Endothelial cell of umbilical vein (primary cell): ENCODE measurements at regions not wholly inside any gene's neighbourhood (a gene's known extent, or its start where the extent isn't known, plus 50 kb on each side); places are given as distances from the start of the nearest gene placed in this dataset.

Experiments
- BruUV-seq: library from RNA; stranded (reverse); fragments of 400-500 nt; replicated peaks from 2 replicates; lab custom pipeline; 2021; lab: Mats Ljungman, UMichigan
- CTCF ChIA-PET: fragments of 300-600, 350-600 bp; sonication (Branson Sonifier 250); formaldehyde crosslinking; loops from one replicate; lab custom pipeline; 2021; ENCODE audit warnings: antibody characterized with exemption, inconsistent platforms; lab: Charles Lee
- POLR2A ChIA-PET: fragments of 300-600, 350-600 bp; sonication (Branson Sonifier 250); formaldehyde crosslinking; loops from one replicate; lab custom pipeline; 2021; ENCODE audit warnings: antibody characterized with exemption, inconsistent platforms; lab: Charles Lee
- DNase-seq: peaks from one replicate; pipeline ENCODE4 v3.0.0-alpha.2; 2011; ENCODE audit warnings: low read depth, low spot score
- FAIRE-seq: peaks from 2 replicates; lab custom pipeline; 2011; peaks lifted over from hg19 to GRCh38; lab: Jason Lieb, UNC
- H2AFZ ChIP-seq: 2 replicates; pipeline ENCODE4 v1.6.0; 2012; ENCODE audit warnings: low read depth, low read length, control low read depth, inconsistent platforms
- H3K27ac ChIP-seq: 2 replicates; pipeline ENCODE4 v1.5.1; 2011; ENCODE audit warnings: low read depth, mild to moderate bottlenecking, control low read depth, low read length, moderate library complexity; ENCODE audit not compliant: insufficient read depth
- H3K27me3 ChIP-seq, 2 experiments: 2 replicates each; pipeline versions ENCODE4 v1.6.0 to v1.6.1; 2011; ENCODE audit warnings: low read length in 2 of 2, mixed read lengths in 1 of 2; ENCODE audit not compliant: control insufficient read depth in 2 of 2, insufficient read depth in 2 of 2
- H3K36me3 ChIP-seq, 2 experiments: 2 replicates in 1 of 2; 3 replicates in 1 of 2; pipeline ENCODE4 v1.5.1; 2011; ENCODE audit warnings: low read length in 2 of 2, mild to moderate bottlenecking in 1 of 2, moderate library complexity in 1 of 2; ENCODE audit not compliant: control insufficient read depth in 2 of 2, insufficient read depth in 2 of 2; ENCODE audit errors: extremely low read depth in 1 of 2
- H3K4me1 ChIP-seq: 3 replicates; pipeline ENCODE4 v1.5.1; 2011; ENCODE audit warnings: mild to moderate bottlenecking, low read length; ENCODE audit not compliant: control insufficient read depth, insufficient read depth; ENCODE audit errors: extremely low read depth
- H3K4me2 ChIP-seq: 2 replicates; pipeline ENCODE4 v1.6.1; 2011; ENCODE audit warnings: low read length, control low read depth, mixed read lengths; ENCODE audit not compliant: insufficient read depth
- H3K4me3 ChIP-seq, 3 experiments: fragments of 200-600 bp in 1 of 3; sonication (generic), shearing (Covaris generic) in 1 of 3; replicated peaks in 1 of 3; 2 replicates each; pipeline ENCODE4 v1.5.1; 2011 to 2016; ENCODE audit warnings: control low read depth in 3 of 3, low read length in 3 of 3, mild to moderate bottlenecking in 2 of 3, inconsistent platforms in 1 of 3, low read depth in 1 of 3, moderate library complexity in 1 of 3; ENCODE audit not compliant: insufficient read depth in 1 of 3
- H3K79me2 ChIP-seq: 2 replicates; pipeline ENCODE4 v1.6.0; 2012; ENCODE audit warnings: low read length, inconsistent platforms; ENCODE audit not compliant: control insufficient read depth, insufficient read depth
- H3K9ac ChIP-seq: replicated peaks from 2 replicates; pipeline ENCODE3; 2011; ENCODE audit warnings: low read length, control low read depth; ENCODE audit not compliant: insufficient read depth; ENCODE audit errors: extremely low read depth
- H3K9me1 ChIP-seq: replicated peaks from 3 replicates; pipeline ENCODE4 v1.6.0; 2011; ENCODE audit warnings: mild to moderate bottlenecking, low read length; ENCODE audit not compliant: control insufficient read depth, insufficient read depth; ENCODE audit errors: extremely low read depth
- H3K9me3 ChIP-seq: replicated peaks from 2 replicates; pipeline ENCODE4 v1.5.1; 2012; ENCODE audit warnings: low read length, inconsistent platforms; ENCODE audit not compliant: control insufficient read depth, insufficient read depth
- H4K20me1 ChIP-seq: replicated peaks from 2 replicates; pipeline ENCODE3; 2011; ENCODE audit warnings: mild to moderate bottlenecking, low read length; ENCODE audit not compliant: control insufficient read depth, insufficient read depth; ENCODE audit errors: extremely low read depth
- CTCF ChIP-seq, 2 donors: IDR thresholded peaks; 1 replicate in 1 of 2; 2 replicates in 1 of 2; pipeline ENCODE4 v1.5.1; 2011; ENCODE audit warnings: low read length in 2 of 2, mild to moderate bottlenecking in 2 of 2, moderate library complexity in 2 of 2, control low read depth in 1 of 2, inconsistent platforms in 1 of 2, low read depth in 1 of 2; ENCODE audit not compliant: insufficient read depth in 1 of 2; ENCODE audit errors: extremely low read depth in 1 of 2
- EZH2 ChIP-seq: IDR thresholded peaks from 2 replicates; pipeline ENCODE4 v1.6.1; 2012; ENCODE audit warnings: borderline replicate concordance, low read depth, mild to moderate bottlenecking, moderate library complexity, low read length, inconsistent platforms; ENCODE audit not compliant: severe bottlenecking
- FOS ChIP-seq: IDR thresholded peaks from 2 replicates; pipeline ENCODE4 v1.6.1; 2011; ENCODE audit warnings: mild to moderate bottlenecking, low read length, moderate library complexity, borderline replicate concordance; ENCODE audit not compliant: insufficient read depth
- GATA2 ChIP-seq: IDR thresholded peaks from 2 replicates; pipeline ENCODE4 v1.7.0; 2011; ENCODE audit warnings: low read depth, mild to moderate bottlenecking, moderate library complexity, mixed read lengths, low read length; ENCODE audit not compliant: insufficient read length, insufficient read depth
- JUN ChIP-seq: IDR thresholded peaks from 2 replicates; pipeline ENCODE4 v1.6.1; 2011; ENCODE audit warnings: borderline replicate concordance, low read depth; ENCODE audit not compliant: insufficient read length, insufficient read depth
- MYC ChIP-seq: IDR thresholded peaks from one replicate; pipeline ENCODE4 v1.6.1; 2011; ENCODE audit warnings: mild to moderate bottlenecking, low read depth, low read length
- POLR2A ChIP-seq: IDR thresholded peaks from 2 replicates; pipeline ENCODE4 v1.6.1; 2012; ENCODE audit warnings: low read depth, mild to moderate bottlenecking, control low read depth, low read length
- POLR2AphosphoS5 ChIP-seq: IDR thresholded peaks from 2 replicates; pipeline ENCODE4 v1.6.1; 2012; ENCODE audit warnings: low read depth, mild to moderate bottlenecking, control low read depth, low read length, moderate library complexity; ENCODE audit not compliant: insufficient read depth
- dilution Hi-C: fragments of 300-500 bp; cut with MboI; formaldehyde crosslinking; loops from one replicate; pipeline ENCODE4 v1.15.0; 2019; ENCODE audit warnings: low sequenced_read_pairs; ENCODE audit not compliant: extremely low pct_ligation_motif_present
- intact Hi-C: fragments of 100-400 bp; cut with micrococcal nuclease; formaldehyde crosslinking; loops from one replicate; pipeline ENCODE4 v1.10.0; 2022
- TF ChIP-seq, protein P1 (sequence below): IDR thresholded peaks from 2 replicates; pipeline ENCODE4 v1.6.1; 2011; ENCODE audit not compliant: insufficient read depth, insufficient read length

DNA sequence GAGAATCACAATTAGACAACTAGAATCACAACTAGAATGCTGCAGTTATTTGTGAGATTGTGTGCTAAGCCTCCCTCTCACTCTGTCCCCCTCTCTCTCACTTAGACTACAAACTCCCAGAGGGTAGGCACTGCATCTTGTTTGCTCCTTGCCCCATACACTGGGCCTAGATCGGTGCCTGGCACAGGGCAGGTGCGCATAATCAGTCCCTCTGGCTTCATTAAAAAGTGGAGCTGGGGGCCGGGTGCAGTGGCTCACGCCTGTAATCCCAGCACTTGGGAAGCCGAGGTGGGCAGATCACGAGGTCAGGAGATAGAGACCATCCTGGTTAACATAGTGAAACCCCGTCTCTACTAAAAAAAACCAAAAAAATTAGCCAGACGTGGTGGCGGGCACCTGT, 456.8 kb downstream of the MIAT start:
- Histone ChIP-seq H3K9ac (no peak overlapping the region), H3K9me1 (no peaks in the 10 kb centered on the region), H3K4me2 (no peak overlapping the region), H4K20me1 (no peaks in the 10 kb centered on the region), H3K4me1 (peaks cover 59% of the 10 kb centered on the region), H2AFZ (no peak overlapping the region), H3K27ac (peak overlapping the region; percentile 93), H3K4me3 (no peak overlapping the region), H3K27me3 (no peaks in the 10 kb centered on the region), H3K36me3 (no peaks in the 10 kb centered on the region), H3K9me3 (no peaks in the 10 kb centered on the region), H3K79me2 (no peaks in the 10 kb centered on the region)
- FAIRE-seq (no peak), DNase-seq (no peak)
- ChIA-PET POLR2A (no interaction called here), CTCF (no interaction called here)
- dilution Hi-C loops (no loop called here), intact Hi-C loops (loop anchor here (5.0 to 10.0 kb wide), 2 partner anchors 359 to 437 kb away; no protein-coding TSS in a partner anchor)
- TF ChIP-seq CTCF (IDR thresholded peaks at IDR 0.05; ENCODE audit: extremely low read depth in 1 of 2, insufficient read depth in 1 of 2, low read depth in 1 of 2, low read length in 2 of 2) (no peak), POLR2AphosphoS5 (no peak)
- BruUV-seq: no TSS peak

GRCh38 chr22:27115410-27115809, 458.0 kb downstream of the MIAT start:
- Histone ChIP-seq H3K27me3 (no peaks in the 10 kb centered on the region), H3K9me1 (no peaks in the 10 kb centered on the region), H2AFZ (no peak overlapping the region), H4K20me1 (no peaks in the 10 kb centered on the region), H3K4me1 (peaks cover 58% of the 10 kb centered on the region), H3K36me3 (no peaks in the 10 kb centered on the region), H3K4me3 (no peak overlapping the region), H3K27ac (peak overlapping the region; percentile 88), H3K79me2 (no peaks in the 10 kb centered on the region), H3K9me3 (no peaks in the 10 kb centered on the region), H3K4me2 (no peak overlapping the region), H3K9ac (peak overlapping the region; percentile 35)
- DNase-seq: no peak
- FAIRE-seq: no peak
- ChIA-PET CTCF (no interaction called here), POLR2A (no interaction called here)
- intact Hi-C loops: loop anchor here (5.0 to 10.0 kb wide), 2 partner anchors 182 to 361 kb away; no protein-coding TSS in a partner anchor
- TF ChIP-seq MYC (no peak), POLR2A (no peak), POLR2AphosphoS5 (no peak), JUN (no peak), CTCF (IDR thresholded peaks at IDR 0.05; ENCODE audit: extremely low read depth in 1 of 2, insufficient read depth in 1 of 2, low read depth in 1 of 2, low read length in 2 of 2) (no peak), GATA2 (no peak), EZH2 (no peak), FOS (no peak)
- TF ChIP-seq, protein P1, sequence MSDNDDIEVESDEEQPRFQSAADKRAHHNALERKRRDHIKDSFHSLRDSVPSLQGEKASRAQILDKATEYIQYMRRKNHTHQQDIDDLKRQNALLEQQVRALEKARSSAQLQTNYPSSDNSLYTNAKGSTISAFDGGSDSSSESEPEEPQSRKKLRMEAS: no peak
- dilution Hi-C loops: no loop called here
- BruUV-seq: TSS peak; percentile 5
